Endodermal cell (in vitro differentiated cells): ENCODE measurements at regions not wholly inside any gene's neighbourhood (a gene's known extent, or its start where the extent isn't known, plus 50 kb on each side); places are given as distances from the start of the nearest gene placed in this dataset.
"Not testable (repeated sequence)": the region's sequence is repeated elsewhere in the genome, so short reads cannot be mapped to it uniquely, and the experiment has no call there.

ENCODE experiments used
- DNase-seq: peaks from one replicate; pipeline ENCODE4 v3.0.0-alpha.2; 2017
- H3K27ac ChIP-seq: 2 replicates; pipeline ENCODE4 v1.5.1; 2013; ENCODE audit warnings: mild to moderate bottlenecking, low read depth, low read length, moderate library complexity
- H3K27me3 ChIP-seq: 2 replicates; pipeline ENCODE4 v1.6.1; 2013; ENCODE audit warnings: mild to moderate bottlenecking, low read length, moderate library complexity; ENCODE audit not compliant: insufficient read depth, control insufficient read depth, poor library complexity, severe bottlenecking
- H3K36me3 ChIP-seq: 2 replicates; pipeline ENCODE4 v1.7.0; 2013; ENCODE audit warnings: mild to moderate bottlenecking, low read length, moderate library complexity; ENCODE audit not compliant: control insufficient read depth, insufficient read depth
- H3K4me1 ChIP-seq: one replicate; pipeline ENCODE4 v1.7.0; 2013; ENCODE audit warnings: low read length; ENCODE audit not compliant: control insufficient read depth, insufficient read depth
- H3K4me3 ChIP-seq: 2 replicates; pipeline ENCODE4 v1.5.1; 2013; ENCODE audit warnings: mild to moderate bottlenecking, low read length, moderate library complexity
- H3K9ac ChIP-seq: 2 replicates; pipeline ENCODE4 v1.6.1; 2013; ENCODE audit warnings: mild to moderate bottlenecking, low read length, moderate library complexity; ENCODE audit not compliant: poor library complexity, severe bottlenecking; ENCODE audit errors: extremely low read depth
- H3K9me3 ChIP-seq: 2 replicates; pipeline ENCODE4 v1.6.1; 2013; ENCODE audit warnings: mild to moderate bottlenecking, low read length, moderate library complexity; ENCODE audit not compliant: control insufficient read depth
- H3K27ac Mint-ChIP-seq: 2 replicates; pipeline ENCODE4 v1.8.0; 2020; ENCODE audit warnings: mixed read lengths
- H3K27me3 Mint-ChIP-seq: 2 replicates; pipeline ENCODE4 v1.8.0; 2021; ENCODE audit warnings: mild to moderate bottlenecking, mixed read lengths; ENCODE audit not compliant: insufficient read depth
- H3K36me3 Mint-ChIP-seq: 2 replicates; pipeline ENCODE4 v1.8.0; 2020; ENCODE audit warnings: low read depth, mixed read lengths
- H3K4me1 Mint-ChIP-seq: 2 replicates; pipeline ENCODE4 v1.8.0; 2020; ENCODE audit warnings: mixed read lengths
- H3K4me3 Mint-ChIP-seq: 2 replicates; pipeline ENCODE4 v1.8.0; 2020; ENCODE audit warnings: mild to moderate bottlenecking, moderate library complexity, mixed read lengths
- H3K9me3 Mint-ChIP-seq: 2 replicates; pipeline ENCODE4 v1.8.0; 2020; ENCODE audit warnings: mild to moderate bottlenecking, mixed read lengths
- WGBS, 2 experiments: methylation state at CpG; one replicate each; pipeline versions ENCODE4 v1.1.5 to v1.1.7; 2013; ENCODE audit warnings: missing lambda C conversion rate in 2 of 2, mixed read lengths in 1 of 2; ENCODE audit not compliant: insufficient coverage in 1 of 2, insufficient read length in 1 of 2; 5-methylcytosine and 5-hydroxymethylcytosine counted together
- TF ChIP-seq, protein P1 (sequence below): fragments of 200-600 bp; sonication (generic); conservative IDR thresholded peaks from 2 replicates; pipeline ENCODE4 v1.5.0; 2021; ENCODE audit warnings: antibody characterized with exemption, mild to moderate bottlenecking

- no peak for DNase-seq
- Mint-ChIP-seq H3K4me1 (peaks cover 30% of the 10 kb centered on the region), H3K27ac (no peak overlapping the region), H3K4me3 (no peak overlapping the region), H3K27me3 (peaks cover 9% of the 10 kb centered on the region), H3K36me3 (no peaks in the 10 kb centered on the region), H3K9me3 (no peaks in the 10 kb centered on the region)
- Histone ChIP-seq H3K9ac (no peak overlapping the region), H3K4me1 (no peaks in the 10 kb centered on the region), H3K27me3 (no peaks in the 10 kb centered on the region), H3K27ac (no peak overlapping the region), H3K9me3 (no peaks in the 10 kb centered on the region), H3K36me3 (no peaks in the 10 kb centered on the region), H3K4me3 (no peak overlapping the region)
- TF ChIP-seq, protein P1, sequence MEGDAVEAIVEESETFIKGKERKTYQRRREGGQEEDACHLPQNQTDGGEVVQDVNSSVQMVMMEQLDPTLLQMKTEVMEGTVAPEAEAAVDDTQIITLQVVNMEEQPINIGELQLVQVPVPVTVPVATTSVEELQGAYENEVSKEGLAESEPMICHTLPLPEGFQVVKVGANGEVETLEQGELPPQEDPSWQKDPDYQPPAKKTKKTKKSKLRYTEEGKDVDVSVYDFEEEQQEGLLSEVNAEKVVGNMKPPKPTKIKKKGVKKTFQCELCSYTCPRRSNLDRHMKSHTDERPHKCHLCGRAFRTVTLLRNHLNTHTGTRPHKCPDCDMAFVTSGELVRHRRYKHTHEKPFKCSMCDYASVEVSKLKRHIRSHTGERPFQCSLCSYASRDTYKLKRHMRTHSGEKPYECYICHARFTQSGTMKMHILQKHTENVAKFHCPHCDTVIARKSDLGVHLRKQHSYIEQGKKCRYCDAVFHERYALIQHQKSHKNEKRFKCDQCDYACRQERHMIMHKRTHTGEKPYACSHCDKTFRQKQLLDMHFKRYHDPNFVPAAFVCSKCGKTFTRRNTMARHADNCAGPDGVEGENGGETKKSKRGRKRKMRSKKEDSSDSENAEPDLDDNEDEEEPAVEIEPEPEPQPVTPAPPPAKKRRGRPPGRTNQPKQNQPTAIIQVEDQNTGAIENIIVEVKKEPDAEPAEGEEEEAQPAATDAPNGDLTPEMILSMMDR = no peak
- 29 to 77% methylated on average over 1 to 7 of the region's 8 CpGs for WGBS, 2 experiments
These were observed 216.8 kb downstream of the TOMM20 start for GRCh38 chr1:234911787-234912186.

DNA sequence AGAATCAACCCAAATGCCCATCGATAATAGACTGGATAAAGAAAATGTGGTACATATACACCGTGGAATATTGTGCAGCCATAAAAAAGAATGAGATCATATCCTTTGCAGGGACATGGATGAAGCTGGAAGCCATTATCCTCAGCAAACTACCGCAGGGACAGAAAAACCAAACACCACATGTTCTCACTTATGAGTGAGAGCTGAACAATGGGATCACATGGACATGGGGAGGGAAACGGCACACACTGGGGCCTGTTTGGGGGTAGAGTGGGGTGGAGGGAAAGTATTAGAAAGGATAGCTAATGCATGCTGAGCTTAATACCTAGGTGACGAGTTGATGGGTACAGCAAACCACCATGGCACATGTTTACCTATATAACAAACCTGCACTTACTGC, 217.5 kb downstream of the TOMM20 start:
- not testable (repeated sequence) for H3K9me3 Mint-ChIP-seq, H3K9me3 ChIP-seq, H3K27me3 ChIP-seq, H3K4me3 ChIP-seq, H3K27ac Mint-ChIP-seq, H3K9ac ChIP-seq, H3K4me3 Mint-ChIP-seq, H3K27me3 Mint-ChIP-seq, H3K36me3 Mint-ChIP-seq, DNase-seq, H3K4me1 ChIP-seq, H3K36me3 ChIP-seq, H3K27ac ChIP-seq
- H3K4me1 Mint-ChIP-seq = peaks cover 30% of the 10 kb centered on the region
- 71 to 89% methylated on average over 4 to 5 of the region's 5 CpGs for WGBS, 2 experiments

- Mint-ChIP-seq H3K4me3 (no peak overlapping the region), H3K36me3 (no peaks in the 10 kb centered on the region), H3K4me1 (peaks cover 28% of the 10 kb centered on the region), H3K9me3 (no peaks in the 10 kb centered on the region), H3K27me3 (peaks cover 6% of the 10 kb centered on the region), H3K27ac (no peak overlapping the region)
- no peaks in the 10 kb centered on the region for H3K36me3 ChIP-seq
- DNase-seq = no peak
- no peak overlapping the region for H3K9ac ChIP-seq
- H3K27me3 ChIP-seq = no peaks in the 10 kb centered on the region
- no peaks in the 10 kb centered on the region for H3K4me1 ChIP-seq
- no peaks in the 10 kb centered on the region for H3K9me3 ChIP-seq
- H3K27ac ChIP-seq = no peak overlapping the region
- no peak overlapping the region for H3K4me3 ChIP-seq
- TF ChIP-seq, protein P1 = no peak
- 94 to 95% methylated on average over 2 to 4 of the region's 4 CpGs for WGBS, 2 experiments
These were observed 218.8 kb downstream of the TOMM20 start for GRCh38 chr1:234909851-234910250.

GRCh38 chr1:234909307-234909810, 219.3 kb downstream of the TOMM20 start:
- H3K27ac ChIP-seq = no peak overlapping the region
- WGBS, 2 experiments = 88 to 100% methylated on average over 1 of the region's 1 CpG
- H3K4me3 ChIP-seq = no peak overlapping the region
- no peak overlapping the region for H3K27ac Mint-ChIP-seq
- TF ChIP-seq, protein P1 = no peak
- H3K9me3 Mint-ChIP-seq = no peaks in the 10 kb centered on the region
- H3K36me3 ChIP-seq = no peaks in the 10 kb centered on the region
- H3K27me3 Mint-ChIP-seq = peaks cover 2% of the 10 kb centered on the region
- no peaks in the 10 kb centered on the region for H3K27me3 ChIP-seq
- no peaks in the 10 kb centered on the region for H3K36me3 Mint-ChIP-seq
- H3K9ac ChIP-seq = no peak overlapping the region
- peaks cover 28% of the 10 kb centered on the region for H3K4me1 Mint-ChIP-seq
- DNase-seq = no peak
- H3K9me3 ChIP-seq = no peaks in the 10 kb centered on the region
- H3K4me1 ChIP-seq = no peaks in the 10 kb centered on the region
- no peak overlapping the region for H3K4me3 Mint-ChIP-seq
